HG02610 (cell line): ENCODE measurements at regions not wholly inside any gene's neighbourhood (a gene's known extent, or its start where the extent isn't known, plus 50 kb on each side); places are given as distances from the start of the nearest gene placed in this dataset.

Experiments
- ATAC-seq: cut with Tn5 transposase; IDR thresholded peaks from one replicate; pipeline ENCODE4 v1.9.1; 2021; ENCODE audit warnings: mild to moderate bottlenecking, moderate library complexity; ENCODE audit not compliant: unreplicated experiment

DNA sequence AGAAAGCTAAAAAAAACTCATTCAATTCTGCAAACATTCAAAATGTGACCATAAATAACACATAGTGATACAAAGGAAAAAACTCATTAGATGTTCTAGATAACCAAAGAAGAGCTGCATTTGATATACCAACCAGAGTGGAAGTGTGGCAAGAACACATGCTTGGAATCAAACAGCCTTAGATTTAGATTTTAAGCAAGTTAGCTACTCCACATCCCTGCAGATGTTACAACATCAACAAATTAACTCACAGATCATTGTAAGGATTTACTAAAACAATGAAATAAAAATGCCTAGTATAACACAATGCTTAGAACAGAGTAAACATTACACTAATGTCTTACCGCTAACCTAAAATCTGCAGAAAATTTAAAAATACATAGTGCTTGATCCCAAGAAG lies 114.0 kb upstream of the AKIP1 start:
- ATAC-seq, result no peak

DNA sequence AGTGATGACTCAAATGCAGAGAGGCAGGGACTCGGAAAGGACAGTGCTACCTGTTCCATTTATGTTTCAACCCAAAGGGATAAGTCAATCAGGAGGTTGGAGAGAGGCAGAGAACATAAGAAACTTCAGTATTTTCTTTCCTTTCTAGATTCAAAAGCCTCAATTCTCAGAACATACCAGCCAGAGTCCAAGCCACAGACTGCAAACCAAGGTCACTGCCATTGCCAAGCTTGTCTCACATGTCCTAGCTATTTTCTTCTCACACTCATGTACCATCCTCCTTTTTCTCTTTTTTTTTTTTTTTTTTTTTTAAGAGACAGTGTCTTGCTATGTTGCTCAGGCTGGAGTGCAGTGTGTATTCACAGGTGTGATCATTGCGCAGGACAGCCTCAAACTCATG lies 111.7 kb upstream of the AKIP1 start:
- no peak for ATAC-seq

DNA sequence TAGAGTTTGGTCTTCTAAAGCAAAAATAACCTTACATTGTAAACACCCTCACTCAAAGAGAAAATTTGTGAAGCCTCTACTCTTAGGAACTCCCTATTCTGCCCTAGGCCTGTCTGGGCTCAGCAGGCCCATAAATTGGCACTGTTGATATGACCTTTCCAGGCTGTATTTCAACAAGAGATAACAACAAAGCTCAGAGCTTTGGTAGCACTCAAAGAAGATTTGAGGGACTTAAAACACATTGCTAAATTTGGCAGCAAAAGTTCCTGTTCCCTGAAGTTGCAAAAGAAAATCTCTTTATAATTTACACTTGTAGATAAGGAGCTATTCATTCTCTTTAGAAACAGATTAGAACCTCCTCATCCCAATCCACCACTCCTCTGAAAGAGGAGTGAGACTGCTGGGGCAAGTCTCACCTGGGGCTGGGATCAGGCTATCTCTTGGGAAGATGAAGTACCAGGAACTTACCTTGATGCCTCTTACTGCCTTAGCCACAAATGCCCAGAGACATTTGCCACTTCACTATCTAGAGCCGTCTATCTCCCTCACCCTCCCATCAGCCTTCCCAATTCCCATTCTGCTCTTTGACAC lies 110.4 kb upstream of the AKIP1 start:
- ATAC-seq, result no peak

DNA sequence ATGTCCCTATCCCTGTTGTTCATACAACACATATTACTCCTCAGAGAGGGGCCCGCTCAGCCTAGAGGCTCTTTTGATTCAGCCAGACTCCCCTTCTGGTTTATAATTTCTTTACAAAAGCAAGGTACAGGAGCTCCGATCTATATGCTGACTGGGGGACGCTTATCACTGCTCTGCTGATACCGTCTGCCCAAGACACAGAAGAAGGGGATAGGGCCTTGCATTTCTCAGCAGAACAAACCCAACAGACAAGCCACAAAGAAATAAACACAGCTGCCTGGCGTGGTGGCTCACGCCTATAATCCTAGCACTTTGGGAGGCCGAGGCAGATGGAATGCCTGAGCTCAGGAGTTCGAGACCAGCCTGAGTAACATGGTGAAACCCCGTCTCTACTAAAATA lies 109.9 kb upstream of the AKIP1 start:
- ATAC-seq, result no peak

DNA sequence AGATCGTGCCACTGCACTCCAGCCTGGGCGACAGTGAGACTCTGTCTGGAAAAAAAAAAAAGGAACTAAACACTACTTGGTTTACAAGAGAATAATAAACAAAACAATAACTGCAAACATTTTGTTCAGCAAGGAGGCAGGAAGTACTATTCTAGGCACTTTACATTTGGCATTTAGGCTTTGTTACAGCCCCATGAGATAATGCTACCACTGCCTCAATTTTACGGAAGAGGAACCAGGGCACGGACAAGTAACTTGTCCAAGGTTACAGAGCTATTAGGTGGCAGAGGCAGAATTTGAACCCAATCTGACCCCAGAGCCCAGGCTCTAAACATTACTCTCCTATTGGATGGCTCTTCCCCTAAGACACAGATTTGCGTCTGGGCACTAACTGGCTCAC lies 108.7 kb upstream of the AKIP1 start:
- ATAC-seq, result no peak

DNA sequence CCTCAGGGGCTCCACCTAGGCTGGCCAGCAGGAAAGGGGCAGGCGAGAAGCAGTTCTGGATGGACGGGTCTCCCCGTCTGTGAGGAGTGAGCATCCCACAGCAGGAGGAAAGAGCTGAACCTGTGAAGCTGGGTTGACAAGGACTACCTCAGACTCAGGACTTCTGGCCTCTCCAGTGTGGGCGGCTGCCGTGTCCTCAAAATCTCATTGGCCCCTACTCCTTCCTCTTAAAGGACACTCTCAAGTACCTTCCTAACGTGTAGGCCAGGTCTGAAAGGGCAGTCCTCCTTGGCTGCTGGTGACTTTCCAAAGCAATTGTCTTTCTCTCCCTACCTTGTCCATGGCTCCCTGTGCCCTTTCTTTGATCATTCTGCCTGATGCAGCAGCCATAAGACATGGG lies 107.0 kb upstream of the AKIP1 start:
- no peak for ATAC-seq

DNA sequence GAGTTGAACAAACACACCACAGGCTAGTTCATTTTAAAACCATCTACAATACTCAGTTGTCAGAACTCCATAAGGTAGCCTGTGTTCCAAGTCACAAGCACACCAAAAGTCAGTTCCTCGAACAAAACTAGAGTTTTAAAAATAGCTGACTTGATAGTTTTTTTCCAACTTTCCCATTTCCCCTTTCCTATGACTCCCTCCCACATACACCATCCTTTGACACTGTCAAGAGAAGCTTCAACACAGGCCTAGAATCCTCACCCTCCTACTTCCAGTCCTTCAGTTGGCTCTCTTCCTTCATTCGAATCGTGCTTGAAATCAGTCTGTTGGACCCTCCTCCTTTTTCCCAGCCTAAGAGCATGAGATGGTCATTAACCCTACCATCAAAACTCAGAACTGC lies 105.7 kb upstream of the AKIP1 start:
- ATAC-seq, result no peak

DNA sequence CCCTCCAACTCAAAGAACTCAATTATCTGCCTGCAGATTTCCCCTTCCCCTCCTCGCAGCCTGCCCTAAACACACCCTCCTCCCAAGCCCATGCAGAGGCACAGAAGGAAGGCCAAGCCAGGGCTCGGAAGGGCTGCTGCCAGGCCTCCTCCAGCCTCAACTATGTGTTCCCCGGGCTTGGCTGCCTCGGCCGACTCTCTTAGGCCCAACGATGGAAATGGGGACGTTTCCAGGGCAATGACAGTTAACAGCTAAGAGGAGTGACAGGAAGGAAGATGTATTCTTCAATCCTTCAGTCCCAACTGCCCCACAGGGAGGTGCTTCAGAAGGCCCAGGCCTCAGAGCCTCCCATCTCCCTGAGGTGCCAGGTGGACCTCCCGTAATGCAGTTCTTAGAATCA lies 104.0 kb upstream of the AKIP1 start:
- ATAC-seq, result no peak

DNA sequence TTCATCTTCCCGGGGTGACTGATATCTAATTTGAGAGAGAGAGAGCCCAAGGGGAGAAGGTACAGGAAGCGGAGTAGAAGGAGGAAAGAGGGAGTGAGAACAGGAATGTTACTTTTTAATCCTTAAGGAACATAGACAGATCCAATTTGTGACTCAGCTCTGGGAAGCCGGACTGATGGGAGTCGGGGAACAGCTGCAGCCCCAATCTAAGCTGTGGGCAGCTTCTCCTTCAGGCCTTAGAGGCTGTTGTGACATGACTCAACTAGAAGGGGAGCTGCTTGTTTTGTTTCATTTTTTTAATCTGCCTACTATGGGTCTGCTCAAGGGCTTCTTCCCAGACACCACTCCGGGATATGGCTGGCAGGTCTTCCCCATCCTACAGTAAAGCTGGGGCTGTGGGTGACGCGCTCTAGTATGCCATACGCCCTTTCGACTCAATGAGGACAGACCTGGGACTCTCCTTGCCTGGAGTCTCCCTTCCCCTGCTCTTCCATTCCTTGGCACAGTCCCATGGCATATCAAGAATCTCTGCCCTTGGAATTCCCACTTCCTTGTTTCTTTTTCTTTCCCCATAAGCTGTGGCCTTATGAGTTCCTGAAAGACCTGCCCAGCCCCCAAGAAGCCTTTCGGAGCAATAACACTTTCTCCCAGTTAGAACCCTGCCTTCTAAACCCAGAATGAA lies 103.3 kb upstream of the AKIP1 start:
- ATAC-seq, result no peak

DNA sequence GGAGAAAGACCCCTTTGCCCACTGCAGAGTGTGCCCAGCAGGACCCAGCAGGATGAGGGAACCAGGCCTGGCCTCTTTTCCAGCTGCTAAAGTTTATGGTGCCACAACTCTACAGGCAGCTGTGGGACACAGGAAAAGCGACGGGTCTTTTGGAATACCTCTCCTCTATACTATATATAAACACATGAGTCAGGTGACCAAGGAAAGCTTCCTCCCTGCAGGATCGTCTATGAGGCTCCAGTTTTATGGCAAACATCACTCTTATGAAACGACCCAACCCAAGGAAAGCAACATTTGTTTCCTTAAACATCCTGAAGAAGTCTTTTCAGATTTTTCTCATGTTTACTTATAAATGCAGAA lies 102.8 kb upstream of the AKIP1 start:
- ATAC-seq, result no peak

DNA sequence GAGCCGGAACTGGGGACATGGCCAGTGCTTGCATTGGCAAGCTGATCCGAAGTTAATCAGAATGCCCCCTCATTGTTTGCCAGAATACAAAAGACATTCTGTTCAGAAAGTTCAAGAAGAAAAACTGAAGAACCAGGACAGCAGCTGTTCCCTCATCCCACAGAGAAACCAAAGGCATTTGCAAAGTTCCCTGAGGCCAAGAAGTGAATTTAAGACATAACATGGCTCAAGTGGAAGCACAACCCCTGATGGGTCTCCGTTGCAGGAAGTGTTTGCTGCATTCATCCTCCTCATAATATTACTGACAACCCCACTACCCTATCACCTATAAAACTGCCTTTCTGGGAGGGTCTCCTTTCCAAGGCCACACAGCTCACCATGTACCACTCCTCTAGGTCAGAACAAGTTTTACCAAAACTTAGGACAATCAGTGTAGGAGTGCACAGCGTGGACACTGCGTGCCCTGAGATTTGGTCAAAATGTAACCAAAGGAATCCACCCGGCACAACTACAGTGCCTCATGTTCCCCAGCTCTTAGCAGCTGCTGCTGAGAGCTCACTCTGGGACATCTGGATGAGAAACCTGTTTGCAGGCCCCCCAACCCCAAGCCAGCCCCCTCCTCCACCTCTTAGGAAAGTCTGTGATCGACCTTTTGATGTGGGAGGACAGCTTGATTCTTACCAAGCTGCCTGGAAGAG lies 101.6 kb upstream of the AKIP1 start:
- ATAC-seq, result no peak

DNA sequence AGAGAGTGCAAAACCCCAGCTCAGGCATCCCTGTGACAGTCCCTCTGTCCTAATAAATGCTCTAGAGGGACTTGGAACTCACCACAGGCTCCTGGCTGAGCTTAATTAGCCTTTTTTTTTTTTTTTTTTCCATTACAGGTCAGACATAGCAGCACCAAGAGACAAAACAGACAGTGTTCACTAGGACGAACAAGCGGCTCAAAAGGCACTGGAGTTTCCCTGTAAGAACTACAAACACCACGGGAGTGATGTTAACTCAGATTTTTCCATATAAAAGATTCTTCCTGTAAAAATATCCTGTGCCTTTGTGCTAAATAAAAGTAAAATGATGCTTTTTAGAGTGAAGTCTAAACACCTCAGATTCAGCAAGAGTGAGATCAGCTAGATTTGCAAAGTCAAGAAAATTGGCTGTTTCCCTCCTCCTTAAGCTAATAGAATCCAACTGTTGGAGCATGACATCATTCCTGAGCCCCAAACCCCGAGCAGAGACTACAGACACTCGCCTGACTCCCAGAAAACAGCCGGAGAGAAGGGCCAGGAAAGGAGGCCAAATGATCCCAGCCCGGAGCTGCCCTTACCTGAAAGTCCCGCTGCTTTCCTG lies 101.0 kb upstream of the AKIP1 start:
- no peak for ATAC-seq

DNA sequence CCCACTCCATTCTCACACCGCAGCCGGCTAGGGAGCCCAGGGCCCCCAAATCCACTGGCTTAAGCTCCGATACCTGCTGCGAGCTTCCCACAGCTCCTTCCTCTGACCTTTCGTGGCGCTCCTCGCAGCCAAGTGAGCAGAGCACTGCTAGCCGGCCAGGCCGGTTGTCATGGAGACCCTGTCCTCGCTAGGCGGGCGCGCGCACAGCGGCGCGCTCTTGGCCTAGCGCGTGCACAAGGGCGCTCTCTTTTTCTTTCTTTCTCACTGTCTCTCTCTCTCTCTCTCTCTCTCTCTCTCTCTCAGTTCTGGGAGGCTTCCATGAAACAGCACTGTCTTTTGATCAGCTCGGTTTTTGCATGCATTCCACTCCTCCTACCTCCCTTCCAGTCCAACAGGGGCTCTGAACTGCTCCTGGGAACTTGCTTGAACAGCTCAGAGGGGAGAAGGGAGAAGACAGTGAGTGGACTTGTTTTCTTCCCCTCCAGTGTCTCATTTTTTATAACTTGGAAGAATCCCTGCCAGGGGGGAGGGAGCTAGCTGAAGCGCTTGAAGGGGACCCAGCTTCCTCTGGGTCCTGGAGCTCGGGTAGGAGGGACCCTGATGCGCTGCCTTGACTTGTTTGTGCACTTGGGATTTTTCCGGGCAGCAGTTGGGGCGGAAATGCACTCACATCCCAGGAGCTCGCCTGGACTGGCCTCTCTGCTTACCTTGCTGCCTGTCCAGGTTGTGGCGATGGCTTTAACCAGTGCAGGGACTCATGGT lies 100.3 kb upstream of the AKIP1 start:
- no peak for ATAC-seq

DNA sequence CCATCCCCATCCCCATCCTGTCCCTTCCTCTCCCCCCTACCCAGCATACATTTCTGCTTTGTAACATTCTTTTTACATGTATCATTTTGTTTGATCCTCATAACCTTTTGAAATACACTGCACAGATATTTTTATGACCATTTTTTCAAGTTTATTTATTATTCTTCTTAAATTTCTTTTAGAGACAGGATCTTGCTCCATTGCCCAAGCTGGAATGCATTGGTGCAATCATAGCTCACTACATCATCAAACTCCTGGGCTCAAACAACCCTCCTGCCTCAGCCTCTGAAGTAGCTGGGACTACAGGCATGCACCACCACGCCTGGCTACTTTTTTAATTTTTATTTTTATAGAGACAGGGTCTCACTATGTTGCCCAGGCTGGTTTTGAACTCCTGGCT lies 99.4 kb upstream of the AKIP1 start:
- no peak for ATAC-seq

DNA sequence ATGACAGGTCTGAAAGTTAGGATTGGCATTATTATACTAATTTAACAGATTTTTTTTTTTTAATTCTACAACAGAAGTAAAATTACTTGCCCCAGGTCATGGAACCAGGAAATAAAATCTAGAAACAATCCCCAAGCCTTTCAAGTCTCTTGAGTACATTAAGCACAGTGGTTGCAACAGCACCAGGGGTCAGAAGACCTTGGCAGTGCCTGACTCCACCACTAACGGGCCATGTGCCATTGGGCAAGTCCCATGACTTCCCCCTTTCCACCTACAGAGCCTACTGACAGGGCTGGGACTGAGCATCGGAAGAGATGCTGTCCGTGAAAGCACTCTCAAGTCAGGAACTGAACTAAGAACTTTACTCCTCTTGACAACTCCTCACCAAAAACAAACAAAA lies 98.6 kb upstream of the AKIP1 start:
- ATAC-seq, result no peak

DNA sequence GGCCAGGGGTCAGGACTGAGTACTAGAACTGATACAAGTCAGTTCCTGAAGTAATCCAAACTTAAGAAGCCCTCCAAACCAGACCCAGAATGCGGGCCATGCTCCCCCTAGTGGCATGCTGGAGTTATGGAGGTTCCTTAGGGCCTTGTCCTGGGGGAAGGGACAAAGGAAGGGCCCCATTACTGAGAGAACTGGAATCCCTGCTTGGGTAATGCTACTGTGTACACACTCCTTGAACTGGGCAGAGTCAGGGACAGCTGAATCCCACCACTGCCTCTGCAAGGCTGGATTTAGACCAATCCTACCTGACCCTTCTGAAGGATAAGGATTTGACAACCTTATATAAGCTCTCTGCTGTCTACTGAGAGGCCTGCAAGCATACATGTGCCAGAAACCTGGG lies 97.3 kb upstream of the AKIP1 start:
- ATAC-seq, result peak; percentile 66

DNA sequence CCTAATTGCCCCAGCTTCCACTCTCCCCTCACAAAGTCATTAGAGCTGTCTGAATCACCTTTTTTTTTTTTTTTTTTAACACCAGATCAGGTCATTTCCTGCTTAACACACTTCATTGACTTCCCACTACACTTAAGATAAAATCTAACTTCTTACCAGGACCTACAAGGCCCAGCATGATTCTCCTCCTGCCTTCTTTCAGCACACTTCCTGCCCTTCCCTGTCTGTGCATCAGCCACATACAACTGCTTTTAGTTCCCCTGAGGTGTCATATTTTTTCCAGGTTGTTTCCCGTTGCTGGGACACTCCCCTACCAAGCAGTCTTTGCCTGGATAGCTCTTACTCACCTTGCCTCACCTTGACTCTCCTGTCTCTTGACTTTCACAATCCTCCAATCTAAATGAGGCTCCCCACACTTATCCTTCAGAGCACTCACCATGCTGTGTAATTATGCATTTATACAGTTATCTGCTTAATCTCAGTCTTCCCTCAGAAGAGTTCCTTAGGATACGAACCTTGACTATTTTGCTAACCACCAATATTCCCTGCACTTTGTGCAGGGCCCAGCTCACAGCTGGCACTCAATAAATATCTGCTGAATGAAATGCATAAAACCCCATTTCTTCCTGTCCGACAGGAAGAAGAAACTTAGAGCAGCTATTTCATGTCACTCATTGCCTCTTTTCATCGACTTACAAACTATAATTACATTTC lies 96.6 kb upstream of the AKIP1 start:
- ATAC-seq, result no peak

DNA sequence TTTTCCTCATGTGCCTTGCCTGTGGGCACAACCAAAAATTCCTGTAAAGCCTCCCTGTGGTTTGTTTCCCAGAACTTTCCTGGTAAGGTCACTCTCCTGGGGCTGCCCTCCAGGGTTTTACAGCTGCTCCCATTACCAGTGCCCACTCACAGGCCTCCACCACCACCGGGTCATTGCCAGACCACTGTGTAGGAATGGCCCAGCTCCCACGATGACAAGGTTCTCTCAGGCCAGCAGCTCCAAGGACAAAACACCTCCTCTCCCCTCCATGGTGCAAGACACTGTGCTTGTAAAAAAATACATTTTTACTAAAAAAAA lies 96.1 kb upstream of the AKIP1 start:
- no peak for ATAC-seq

DNA sequence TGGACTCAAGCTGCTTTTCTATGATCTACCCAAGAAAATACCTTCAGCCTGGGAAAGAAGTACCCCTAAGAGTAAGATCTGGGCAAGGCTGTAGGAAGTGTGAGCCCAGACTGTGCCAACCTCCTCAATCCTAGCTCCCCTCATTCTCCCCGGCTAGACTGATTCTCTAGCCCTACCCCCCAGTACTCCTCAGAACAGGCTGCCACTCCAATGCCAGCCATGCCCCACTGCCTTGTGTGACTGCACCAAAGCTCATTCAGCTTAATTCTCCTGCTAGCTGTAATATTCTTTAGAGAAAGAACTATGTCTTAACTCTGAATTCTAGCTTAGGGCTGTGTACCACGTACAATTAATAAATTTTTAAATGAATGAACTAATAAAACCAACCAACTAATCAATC lies 92.6 kb upstream of the AKIP1 start:
- no peak for ATAC-seq

DNA sequence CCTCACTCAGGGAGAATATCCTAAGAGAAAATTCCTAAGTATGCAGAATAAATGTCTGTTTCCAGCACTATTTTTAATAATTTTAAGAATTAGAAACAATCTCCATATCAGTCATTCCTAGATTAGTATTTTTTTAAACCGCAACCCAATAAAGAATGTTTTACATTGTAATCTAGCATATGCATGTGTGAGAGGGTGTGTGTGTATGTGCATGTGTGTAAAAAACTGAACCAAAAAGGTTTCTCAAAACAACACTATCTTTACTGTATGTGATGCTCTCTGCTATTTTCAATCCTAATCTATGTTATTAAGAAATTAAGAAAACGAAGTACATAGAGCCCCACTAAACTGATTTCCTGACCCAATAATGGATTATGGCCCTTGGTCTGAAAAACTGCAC lies 90.6 kb upstream of the AKIP1 start:
- ATAC-seq, result no peak

DNA sequence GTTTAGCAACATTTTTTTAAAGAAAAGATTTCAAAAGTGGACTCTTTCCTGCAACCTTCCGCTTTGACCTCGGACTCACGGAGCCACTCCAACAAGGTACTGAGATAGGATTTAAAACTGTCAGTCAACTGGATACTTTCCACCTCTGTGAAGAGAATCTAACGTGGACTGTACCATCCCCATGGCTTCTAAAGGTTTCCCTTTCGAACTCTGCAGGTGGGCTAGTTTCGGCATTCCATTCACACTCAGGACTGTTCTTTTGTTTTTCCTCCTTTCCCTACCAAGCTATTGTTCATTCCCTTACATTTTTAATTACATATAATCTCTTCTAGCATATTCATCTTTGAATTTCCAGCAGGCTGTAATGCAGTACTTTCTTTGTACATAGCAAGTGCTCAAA lies 88.5 kb upstream of the AKIP1 start:
- no peak for ATAC-seq
